ENCODE measurements at regions not wholly inside any gene's neighbourhood (a gene's known extent, or its start where the extent isn't known, plus 50 kb on each side); places are given as distances from the start of the nearest gene placed in this dataset.

GRCh38 chr5:82993416-82993815 is 83.8 kb downstream of the TMEM167A start:
- Histone ChIP-seq H3K27ac (ENCODE audit: extremely low read depth, low read depth, low read length) (no peak overlapping the region), H3K4me3 (no peak overlapping the region), H3K27me3 (ENCODE audit: control insufficient read depth in 2 of 2, insufficient read depth in 2 of 2, low read length in 2 of 2) (no peaks in the 10 kb centered on the region), H4K20me1 (replicated peaks; ENCODE audit: control insufficient read depth, insufficient read depth, low read length) (no peaks in the 10 kb centered on the region), H3K9me3 (replicated peaks; ENCODE audit: control insufficient read depth, insufficient read depth, low read depth, low read length) (no peaks in the 10 kb centered on the region), H3K4me1 (replicated peaks in 1 of 2; ENCODE audit: control insufficient read depth in 2 of 2, insufficient read depth in 2 of 2, low read length in 2 of 2) (no peaks in the 10 kb centered on the region), H3K4me2 (ENCODE audit: insufficient read depth, low read length) (no peak overlapping the region), H3K79me2 (ENCODE audit: control insufficient read depth, insufficient read depth, low read length) (no peaks in the 10 kb centered on the region), H3K9ac (ENCODE audit: insufficient read depth in 1 of 2, low read depth in 2 of 2, low read length in 2 of 2) (no peak overlapping the region), H2AFZ (ENCODE audit: low read depth, low read length) (no peak overlapping the region), H3K36me3 (ENCODE audit: control insufficient read depth, insufficient read depth, low read length) (no peaks in the 10 kb centered on the region), H3K9me1 (ENCODE audit: control insufficient read depth, insufficient read depth, low read length) (no peaks in the 10 kb centered on the region)
- ChIA-PET CTCF (ENCODE audit: low intra/inter-chr PET ratio) (no interaction called here), POLR2A (no interaction called here)
- in situ Hi-C loops (cut with MboI): no loop called here
- TF ChIP-seq ZFX (CRISPR knock-in tag; IDR thresholded peaks at IDR 0.05) (no peak), HDAC3 (IDR thresholded peaks at IDR 0.05; ENCODE audit: borderline replicate concordance, partially characterized antibody) (no peak), THAP12 (CRISPR knock-in tag; IDR thresholded peaks at IDR 0.05) (no peak), SOX6 (IDR thresholded peaks at IDR 0.05) (no peak), KAT7 (CRISPR knock-in tag; IDR thresholded peaks at IDR 0.05; ENCODE audit: borderline replicate concordance) (no peak), JUNB (CRISPR knock-in tag; conservative IDR thresholded peaks at IDR 0.05) (no peak), MEF2D (tag; conservative IDR thresholded peaks at IDR 0.05; ENCODE audit: low read depth) (no peak), E2F6 (IDR thresholded peaks at IDR 0.05; ENCODE audit: borderline replicate concordance in 1 of 2, extremely low read depth in 1 of 2, insufficient read depth in 1 of 2, insufficient read length in 1 of 2, low read depth in 1 of 2, low read length in 1 of 2, poor library complexity in 1 of 2, severe bottlenecking in 1 of 2) (no peak), FOXP1 (CRISPR knock-in tag; IDR thresholded peaks at IDR 0.05) (no peak), JUND (IDR thresholded peaks at IDR 0.05; ENCODE audit: borderline replicate concordance, low read depth, low read length) (no peak), JUND (tag; IDR thresholded peaks at IDR 0.05; ENCODE audit: borderline replicate concordance, low read depth, low read length) (no peak), TEAD4 (IDR thresholded peaks at IDR 0.05; ENCODE audit: low read length) (no peak), TEAD4 (CRISPR knock-in tag; IDR thresholded peaks at IDR 0.05; ENCODE audit: borderline replicate concordance) (no peak), BRF2 (IDR thresholded peaks at IDR 0.05; ENCODE audit: borderline replicate concordance, insufficient read depth, insufficient read length) (no peak), TFE3 (CRISPR knock-in tag; IDR thresholded peaks at IDR 0.05) (no peak), RBM34 (IDR thresholded peaks at IDR 0.05; ENCODE audit: borderline replicate concordance, insufficient read depth, low read length) (no peak)
- intact Hi-C loops (cut with micrococcal nuclease): no loop called here
- no peak for DNase-seq (ENCODE audit: extremely low read depth in 1 of 4, low spot score in 3 of 4)
- no peak for ATAC-seq
- no TSS peak for BruUV-seq (replicated peaks)
- WGBS (ENCODE audit: insufficient coverage, low coverage, missing lambda C conversion rate): 0% methylated on average over 1 of the region's 1 CpG
- FAIRE-seq: no peak
